SK-N-MC (cell line): ENCODE measurements at regions not wholly inside any gene's neighbourhood (a gene's known extent, or its start where the extent isn't known, plus 50 kb on each side); places are given as distances from the start of the nearest gene placed in this dataset.

Experiments
- DNase-seq: peaks from one replicate; pipeline ENCODE4 v3.0.0-alpha.2; 2011; ENCODE audit warnings: low read depth, low spot score
- H3K27ac ChIP-seq: fragments of 200-600 bp; sonication (generic); 2 replicates; pipeline ENCODE4 v1.5.1; 2016; ENCODE audit warnings: mixed run types
- H3K36me3 ChIP-seq: fragments of 200-600 bp; sonication (generic); 2 replicates; pipeline ENCODE4 v1.6.1; 2017; ENCODE audit warnings: antibody characterized with exemption, low read length, mixed read lengths; ENCODE audit not compliant: insufficient read depth
- H3K4me3 ChIP-seq: fragments of 200-600 bp; sonication (generic); 2 replicates; pipeline ENCODE4 v1.5.1; 2016
- H3K9ac ChIP-seq: fragments of 200-600 bp; sonication (generic); 2 replicates; pipeline ENCODE4 v1.8.0; 2017; ENCODE audit warnings: mixed run types, mixed read lengths; ENCODE audit not compliant: insufficient read length
- H3K9me3 ChIP-seq: fragments of 200-600 bp; sonication (generic); 2 replicates; pipeline ENCODE4 v1.6.1; 2017; ENCODE audit warnings: low read depth, mild to moderate bottlenecking, antibody characterized with exemption, low read length, moderate library complexity, mixed read lengths
- EZH2 ChIP-seq: fragments of 200-600 bp; sonication (generic); IDR thresholded peaks from one replicate; pipeline ENCODE4 v1.6.1; 2017; ENCODE audit warnings: antibody characterized with exemption
- FOXP2 ChIP-seq: optimal IDR thresholded peaks from 2 replicates; pipeline ENCODE3; 2011; ENCODE audit warnings: mild to moderate bottlenecking, moderate library complexity; ENCODE audit not compliant: insufficient read depth; ENCODE audit errors: extremely low read length, control extremely low read depth
- POLR2AphosphoS5 ChIP-seq: IDR thresholded peaks from 2 replicates; pipeline ENCODE4 v1.6.1; 2012; ENCODE audit warnings: mild to moderate bottlenecking, low read depth, low read length, borderline replicate concordance

GRCh38 chr9:103913899-103914298 is 180.2 kb upstream of the SMC2 start:
- TF ChIP-seq EZH2, result no peak
- no peak for TF ChIP-seq FOXP2
- TF ChIP-seq POLR2AphosphoS5, result no peak
- H3K27ac ChIP-seq, result no peak overlapping the region
- no peak for DNase-seq
- no peak overlapping the region for H3K9ac ChIP-seq
- H3K9me3 ChIP-seq, result no peaks in the 10 kb centered on the region
- no peak overlapping the region for H3K4me3 ChIP-seq
- H3K36me3 ChIP-seq, result no peaks in the 10 kb centered on the region

- TF ChIP-seq POLR2AphosphoS5, result no peak
- no peak for TF ChIP-seq FOXP2
- no peak for TF ChIP-seq EZH2
Observed at GRCh38 chr9:103919605-103920209, 174.4 kb upstream of the SMC2 start.

GRCh38 chr9:103928442-103928841 is 165.7 kb upstream of the SMC2 start:
- no peak overlapping the region for H3K27ac ChIP-seq
- H3K9ac ChIP-seq, result no peak overlapping the region
- no peaks in the 10 kb centered on the region for H3K9me3 ChIP-seq
- H3K4me3 ChIP-seq, result no peak overlapping the region
- TF ChIP-seq FOXP2 (no peak), POLR2AphosphoS5 (no peak), EZH2 (no peak)
- no peak for DNase-seq
- H3K36me3 ChIP-seq, result no peaks in the 10 kb centered on the region

More at GRCh38 chr9:103919605-103920209, 174.4 kb upstream of the SMC2 start:
- no peak overlapping the region for H3K27ac ChIP-seq
- no peak overlapping the region for H3K9ac ChIP-seq
- no peaks in the 10 kb centered on the region for H3K9me3 ChIP-seq
- no peak overlapping the region for H3K4me3 ChIP-seq
- H3K36me3 ChIP-seq, result no peaks in the 10 kb centered on the region
- no peak for DNase-seq

- no peak for DNase-seq
- no peak overlapping the region for H3K27ac ChIP-seq
- H3K9ac ChIP-seq, result no peak overlapping the region
- H3K9me3 ChIP-seq, result no peaks in the 10 kb centered on the region
- no peak overlapping the region for H3K4me3 ChIP-seq
- no peaks in the 10 kb centered on the region for H3K36me3 ChIP-seq
- no peak for TF ChIP-seq FOXP2
- TF ChIP-seq EZH2, result no peak
- no peak for TF ChIP-seq POLR2AphosphoS5
Observed at GRCh38 chr9:103941104-103941503, 153.0 kb upstream of the SMC2 start.

DNA sequence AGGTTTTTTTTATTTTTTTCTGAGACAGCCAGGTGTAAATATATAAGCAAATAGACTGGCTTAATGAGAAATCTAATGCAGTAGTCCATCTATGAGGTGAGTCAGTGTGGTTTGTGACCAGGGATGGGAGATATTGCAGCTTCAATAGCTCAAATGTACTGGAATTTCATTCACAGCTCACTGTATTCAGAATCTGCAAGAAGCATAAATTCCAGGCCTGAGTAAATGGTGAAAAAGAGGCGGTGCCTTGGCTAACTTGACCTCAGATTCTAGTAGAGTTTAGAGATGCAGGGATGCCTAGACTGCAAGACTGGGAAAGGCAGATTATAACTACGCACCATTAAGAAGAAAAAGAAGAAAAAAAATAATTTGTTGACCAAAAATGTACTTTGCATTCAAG is 151.9 kb upstream of the SMC2 start:
- DNase-seq, result no peak
- no peak for TF ChIP-seq POLR2AphosphoS5
- TF ChIP-seq EZH2, result no peak
- no peak for TF ChIP-seq FOXP2
- Histone ChIP-seq H3K9me3 (no peaks in the 10 kb centered on the region), H3K4me3 (no peak overlapping the region), H3K9ac (no peak overlapping the region), H3K27ac (no peak overlapping the region), H3K36me3 (no peaks in the 10 kb centered on the region)

- Histone ChIP-seq H3K9ac (no peak overlapping the region), H3K9me3 (no peaks in the 10 kb centered on the region), H3K36me3 (no peaks in the 10 kb centered on the region), H3K4me3 (no peak overlapping the region), H3K27ac (no peak overlapping the region)
- DNase-seq, result no peak
- no peak for TF ChIP-seq POLR2AphosphoS5
- no peak for TF ChIP-seq EZH2
- TF ChIP-seq FOXP2, result no peak
Observed at GRCh38 chr9:103942651-103943050, 151.5 kb upstream of the SMC2 start.

GRCh38 chr9:103949096-103949495 is 145.0 kb upstream of the SMC2 start:
- TF ChIP-seq EZH2 (no peak), POLR2AphosphoS5 (no peak), FOXP2 (no peak)
- no peak overlapping the region for H3K27ac ChIP-seq
- no peak overlapping the region for H3K9ac ChIP-seq
- H3K9me3 ChIP-seq, result no peaks in the 10 kb centered on the region
- no peak for DNase-seq
- H3K4me3 ChIP-seq, result no peak overlapping the region
- no peaks in the 10 kb centered on the region for H3K36me3 ChIP-seq

GRCh38 chr9:103977163-103977562 is 116.9 kb upstream of the SMC2 start:
- H3K9me3 ChIP-seq, result no peaks in the 10 kb centered on the region
- DNase-seq, result no peak
- H3K36me3 ChIP-seq, result no peaks in the 10 kb centered on the region
- no peak for TF ChIP-seq EZH2
- no peak for TF ChIP-seq POLR2AphosphoS5
- no peak overlapping the region for H3K27ac ChIP-seq
- no peak overlapping the region for H3K9ac ChIP-seq
- no peak overlapping the region for H3K4me3 ChIP-seq

- TF ChIP-seq FOXP2, result no peak
- no peak for TF ChIP-seq EZH2
- no peak for TF ChIP-seq POLR2AphosphoS5
- Histone ChIP-seq H3K36me3 (no peaks in the 10 kb centered on the region), H3K27ac (no peak overlapping the region), H3K4me3 (no peak overlapping the region), H3K9ac (no peak overlapping the region), H3K9me3 (no peaks in the 10 kb centered on the region)
- DNase-seq, result no peak
Observed at GRCh38 chr9:103978396-103978795, 115.7 kb upstream of the SMC2 start.
